Endodermal cell (in vitro differentiated cells): ENCODE measurements at regions not wholly inside any gene's neighbourhood (a gene's known extent, or its start where the extent isn't known, plus 50 kb on each side); places are given as distances from the start of the nearest gene placed in this dataset.

Experiments
- DNase-seq: peaks from one replicate; pipeline ENCODE4 v3.0.0-alpha.2; 2017
- H3K27ac ChIP-seq: 2 replicates; pipeline ENCODE4 v1.5.1; 2013; ENCODE audit warnings: mild to moderate bottlenecking, low read depth, low read length, moderate library complexity
- H3K27me3 ChIP-seq: 2 replicates; pipeline ENCODE4 v1.6.1; 2013; ENCODE audit warnings: mild to moderate bottlenecking, low read length, moderate library complexity; ENCODE audit not compliant: insufficient read depth, control insufficient read depth, poor library complexity, severe bottlenecking
- H3K36me3 ChIP-seq: 2 replicates; pipeline ENCODE4 v1.7.0; 2013; ENCODE audit warnings: mild to moderate bottlenecking, low read length, moderate library complexity; ENCODE audit not compliant: control insufficient read depth, insufficient read depth
- H3K4me1 ChIP-seq: one replicate; pipeline ENCODE4 v1.7.0; 2013; ENCODE audit warnings: low read length; ENCODE audit not compliant: control insufficient read depth, insufficient read depth
- H3K4me3 ChIP-seq: 2 replicates; pipeline ENCODE4 v1.5.1; 2013; ENCODE audit warnings: mild to moderate bottlenecking, low read length, moderate library complexity
- H3K9ac ChIP-seq: 2 replicates; pipeline ENCODE4 v1.6.1; 2013; ENCODE audit warnings: mild to moderate bottlenecking, low read length, moderate library complexity; ENCODE audit not compliant: poor library complexity, severe bottlenecking; ENCODE audit errors: extremely low read depth
- H3K9me3 ChIP-seq: 2 replicates; pipeline ENCODE4 v1.6.1; 2013; ENCODE audit warnings: mild to moderate bottlenecking, low read length, moderate library complexity; ENCODE audit not compliant: control insufficient read depth
- H3K27ac Mint-ChIP-seq: 2 replicates; pipeline ENCODE4 v1.8.0; 2020; ENCODE audit warnings: mixed read lengths
- H3K27me3 Mint-ChIP-seq: 2 replicates; pipeline ENCODE4 v1.8.0; 2021; ENCODE audit warnings: mild to moderate bottlenecking, mixed read lengths; ENCODE audit not compliant: insufficient read depth
- H3K36me3 Mint-ChIP-seq: 2 replicates; pipeline ENCODE4 v1.8.0; 2020; ENCODE audit warnings: low read depth, mixed read lengths
- H3K4me1 Mint-ChIP-seq: 2 replicates; pipeline ENCODE4 v1.8.0; 2020; ENCODE audit warnings: mixed read lengths
- H3K4me3 Mint-ChIP-seq: 2 replicates; pipeline ENCODE4 v1.8.0; 2020; ENCODE audit warnings: mild to moderate bottlenecking, moderate library complexity, mixed read lengths
- H3K9me3 Mint-ChIP-seq: 2 replicates; pipeline ENCODE4 v1.8.0; 2020; ENCODE audit warnings: mild to moderate bottlenecking, mixed read lengths
- WGBS, 2 experiments: methylation state at CpG; one replicate each; pipeline versions ENCODE4 v1.1.5 to v1.1.7; 2013; ENCODE audit warnings: missing lambda C conversion rate in 2 of 2, mixed read lengths in 1 of 2; ENCODE audit not compliant: insufficient coverage in 1 of 2, insufficient read length in 1 of 2; 5-methylcytosine and 5-hydroxymethylcytosine counted together
- TF ChIP-seq, protein P1 (sequence below): fragments of 200-600 bp; sonication (generic); conservative IDR thresholded peaks from 2 replicates; pipeline ENCODE4 v1.5.0; 2021; ENCODE audit warnings: antibody characterized with exemption, mild to moderate bottlenecking

DNA sequence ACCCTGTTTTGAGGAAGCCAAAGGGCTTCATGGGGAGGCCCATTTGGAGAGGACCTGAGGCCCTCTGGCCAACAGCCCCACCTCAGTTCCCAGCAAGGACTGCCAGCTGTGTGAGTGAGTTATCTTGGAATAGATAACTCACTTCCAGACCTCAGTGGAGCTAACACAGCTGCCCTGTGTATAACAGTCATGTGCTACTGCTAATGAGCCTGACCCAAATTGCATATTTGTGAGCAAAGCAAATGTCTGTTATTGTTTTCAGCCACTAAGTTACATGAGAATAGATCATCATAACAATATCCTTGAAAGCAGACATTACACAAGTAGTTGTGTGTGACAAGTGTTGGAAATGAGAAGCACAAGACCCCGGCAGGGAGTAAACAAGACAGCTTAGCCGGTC is 355.8 kb downstream of the MCTP2 start:
- no peak for DNase-seq
- Histone ChIP-seq H3K4me3 (no peak overlapping the region), H3K9ac (no peak overlapping the region), H3K27ac (no peak overlapping the region), H3K36me3 (no peaks in the 10 kb centered on the region), H3K27me3 (no peaks in the 10 kb centered on the region), H3K4me1 (no peaks in the 10 kb centered on the region), H3K9me3 (no peaks in the 10 kb centered on the region)
- Mint-ChIP-seq H3K9me3 (no peaks in the 10 kb centered on the region), H3K27me3 (no peaks in the 10 kb centered on the region), H3K27ac (no peak overlapping the region), H3K36me3 (no peaks in the 10 kb centered on the region), H3K4me3 (no peak overlapping the region), H3K4me1 (peaks cover 4% of the 10 kb centered on the region)
- TF ChIP-seq, protein P1, sequence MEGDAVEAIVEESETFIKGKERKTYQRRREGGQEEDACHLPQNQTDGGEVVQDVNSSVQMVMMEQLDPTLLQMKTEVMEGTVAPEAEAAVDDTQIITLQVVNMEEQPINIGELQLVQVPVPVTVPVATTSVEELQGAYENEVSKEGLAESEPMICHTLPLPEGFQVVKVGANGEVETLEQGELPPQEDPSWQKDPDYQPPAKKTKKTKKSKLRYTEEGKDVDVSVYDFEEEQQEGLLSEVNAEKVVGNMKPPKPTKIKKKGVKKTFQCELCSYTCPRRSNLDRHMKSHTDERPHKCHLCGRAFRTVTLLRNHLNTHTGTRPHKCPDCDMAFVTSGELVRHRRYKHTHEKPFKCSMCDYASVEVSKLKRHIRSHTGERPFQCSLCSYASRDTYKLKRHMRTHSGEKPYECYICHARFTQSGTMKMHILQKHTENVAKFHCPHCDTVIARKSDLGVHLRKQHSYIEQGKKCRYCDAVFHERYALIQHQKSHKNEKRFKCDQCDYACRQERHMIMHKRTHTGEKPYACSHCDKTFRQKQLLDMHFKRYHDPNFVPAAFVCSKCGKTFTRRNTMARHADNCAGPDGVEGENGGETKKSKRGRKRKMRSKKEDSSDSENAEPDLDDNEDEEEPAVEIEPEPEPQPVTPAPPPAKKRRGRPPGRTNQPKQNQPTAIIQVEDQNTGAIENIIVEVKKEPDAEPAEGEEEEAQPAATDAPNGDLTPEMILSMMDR: no peak
- 96 to 100% methylated on average over 1 to 2 of the region's 2 CpGs for WGBS, 2 experiments

DNA sequence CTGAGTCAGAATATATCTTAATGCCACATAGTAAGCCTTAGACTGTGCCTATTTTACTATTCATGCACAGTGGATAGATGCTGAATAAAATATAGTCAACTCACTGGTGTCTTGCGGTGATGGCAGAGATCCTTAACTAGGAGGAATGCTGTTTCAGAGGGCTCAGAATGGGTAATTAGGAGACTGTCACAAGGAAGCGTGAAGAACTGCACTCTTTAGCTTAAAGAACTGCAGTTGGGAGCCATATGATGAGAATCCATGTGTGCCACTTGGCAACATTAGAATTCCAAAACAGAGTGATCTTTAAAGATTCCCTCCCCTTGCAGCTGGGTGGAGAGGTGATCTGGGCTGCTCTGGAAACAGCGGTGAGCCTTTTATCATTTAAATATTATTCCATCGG is 357.6 kb downstream of the MCTP2 start:
- DNase-seq: no peak
- 70 to 82% methylated on average over 2 to 3 of the region's 4 CpGs for WGBS, 2 experiments
- Mint-ChIP-seq H3K27me3 (no peaks in the 10 kb centered on the region), H3K4me3 (no peak overlapping the region), H3K4me1 (peaks cover 2% of the 10 kb centered on the region), H3K36me3 (no peaks in the 10 kb centered on the region), H3K9me3 (no peaks in the 10 kb centered on the region), H3K27ac (no peak overlapping the region)
- H3K27ac ChIP-seq: no peak overlapping the region
- H3K9ac ChIP-seq: no peak overlapping the region
- H3K9me3 ChIP-seq: no peaks in the 10 kb centered on the region
- TF ChIP-seq, protein P1: no peak
- no peaks in the 10 kb centered on the region for H3K27me3 ChIP-seq
- H3K36me3 ChIP-seq: no peaks in the 10 kb centered on the region
- no peak overlapping the region for H3K4me3 ChIP-seq
- H3K4me1 ChIP-seq: no peaks in the 10 kb centered on the region

DNA sequence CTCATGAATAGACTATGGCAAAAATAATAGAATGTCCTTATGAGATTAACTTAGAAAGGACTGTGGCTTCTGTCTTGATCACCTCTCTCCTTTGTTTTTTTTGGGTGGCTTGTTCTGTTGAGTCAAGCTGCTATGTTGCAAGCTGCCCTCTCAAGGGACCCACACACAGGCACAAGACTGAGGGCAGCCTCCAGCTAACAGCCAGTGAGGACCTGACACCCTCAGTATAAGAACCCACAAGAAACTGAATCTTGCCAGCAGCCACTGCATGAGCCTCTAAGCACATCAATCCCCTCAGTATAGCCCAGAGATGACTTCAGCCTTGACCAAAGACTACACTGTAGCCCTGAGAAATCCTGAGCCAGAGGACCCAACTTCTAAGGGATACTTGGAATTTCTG is 361.1 kb downstream of the MCTP2 start:
- H3K27ac ChIP-seq: no peak overlapping the region
- Mint-ChIP-seq H3K4me3 (no peak overlapping the region), H3K27me3 (no peaks in the 10 kb centered on the region), H3K4me1 (no peaks in the 10 kb centered on the region), H3K27ac (no peak overlapping the region), H3K36me3 (no peaks in the 10 kb centered on the region), H3K9me3 (no peaks in the 10 kb centered on the region)
- H3K9ac ChIP-seq: no peak overlapping the region
- H3K36me3 ChIP-seq: no peaks in the 10 kb centered on the region
- H3K9me3 ChIP-seq: no peaks in the 10 kb centered on the region
- TF ChIP-seq, protein P1: no peak
- no peaks in the 10 kb centered on the region for H3K27me3 ChIP-seq
- H3K4me1 ChIP-seq: no peaks in the 10 kb centered on the region
- no peak overlapping the region for H3K4me3 ChIP-seq
- DNase-seq: no peak
